DMS53 treated with DMSO at 0.1 percent for 48 hours (cell line): ENCODE measurements at regions not wholly inside any gene's neighbourhood (a gene's known extent, or its start where the extent isn't known, plus 50 kb on each side); places are given as distances from the start of the nearest gene placed in this dataset.

Experiments used
- DNase-seq: peaks from one replicate; lab custom pipeline; 2025; ENCODE audit not compliant: unreplicated experiment; lab: John Stamatoyannopoulos, UW

GRCh38 chr3:78402720-78403119 lies 1362.8 kb downstream of the ROBO2 start:
- no peak for DNase-seq

GRCh38 chr3:78405745-78406144 lies 1362.1 kb downstream of the ROBO1 start:
- DNase-seq: no peak

GRCh38 chr3:78406396-78406795 lies 1361.4 kb downstream of the ROBO1 start:
- DNase-seq: no peak

GRCh38 chr3:78410077-78410476 lies 1357.7 kb downstream of the ROBO1 start:
- DNase-seq: no peak

GRCh38 chr3:78414261-78414660 lies 1353.5 kb downstream of the ROBO1 start:
- no peak for DNase-seq

- DNase-seq: no peak
Observed at GRCh38 chr3:78420611-78421010, 1347.2 kb downstream of the ROBO1 start.

- no peak for DNase-seq
Observed at GRCh38 chr3:78421247-78421966, 1346.4 kb downstream of the ROBO1 start.

- no peak for DNase-seq
Observed at GRCh38 chr3:78424656-78425055, 1343.1 kb downstream of the ROBO1 start.

GRCh38 chr3:78426454-78426853 lies 1341.3 kb downstream of the ROBO1 start:
- peak; percentile 5 for DNase-seq

GRCh38 chr3:78427303-78427702 lies 1340.5 kb downstream of the ROBO1 start:
- no peak for DNase-seq

- DNase-seq: no peak
Observed at GRCh38 chr3:78430741-78431140, 1337.1 kb downstream of the ROBO1 start.

- DNase-seq: no peak
Observed at GRCh38 chr3:78434801-78435200, 1333.0 kb downstream of the ROBO1 start.

GRCh38 chr3:78455166-78455565 lies 1312.6 kb downstream of the ROBO1 start:
- no peak for DNase-seq

- DNase-seq: no peak
Observed at GRCh38 chr3:78455712-78456433, 1311.9 kb downstream of the ROBO1 start.

GRCh38 chr3:78459796-78460195 lies 1308.0 kb downstream of the ROBO1 start:
- DNase-seq: no peak

GRCh38 chr3:78462021-78462420 lies 1305.8 kb downstream of the ROBO1 start:
- no peak for DNase-seq

GRCh38 chr3:78476076-78476475 lies 1291.7 kb downstream of the ROBO1 start:
- DNase-seq: no peak

- no peak for DNase-seq
Observed at GRCh38 chr3:78481050-78481449, 1286.7 kb downstream of the ROBO1 start.

GRCh38 chr3:78483090-78483489 lies 1284.7 kb downstream of the ROBO1 start:
- no peak for DNase-seq

- no peak for DNase-seq
Observed at GRCh38 chr3:78494851-78495250, 1272.9 kb downstream of the ROBO1 start.

GRCh38 chr3:78495301-78495700 lies 1272.5 kb downstream of the ROBO1 start:
- DNase-seq: no peak

GRCh38 chr3:78496501-78496900 lies 1271.3 kb downstream of the ROBO1 start:
- DNase-seq: peak; percentile 1

- DNase-seq: no peak
Observed at GRCh38 chr3:78497021-78497420, 1270.8 kb downstream of the ROBO1 start.
